Natural killer cell treated with Interleukin-12 subunit alpha and Interleukin-12 subunit beta and Interleukin-15 and Interleukin-18, amount 100 ng/mL, for 72 hours (primary cell): ENCODE measurements at regions not wholly inside any gene's neighbourhood (a gene's known extent, or its start where the extent isn't known, plus 50 kb on each side); places are given as distances from the start of the nearest gene placed in this dataset.

ENCODE experiments used
- ATAC-seq, 2 donors: fragments of 150-1000 bp; cut with Tn5 transposase in 1 of 2; sonication (Bioruptor Pico), chemical (Tn5 transposase) in 1 of 2; 2 replicates each; pipeline ENCODE4 v1.10.0; 2021
- DNase-seq: peaks from one replicate; pipeline ENCODE4 v3.0.0; 2022; ENCODE audit warnings: low spot score
- H3K27ac Mint-ChIP-seq, 2 donors: 1 replicate in 1 of 2; 2 replicates in 1 of 2; pipeline ENCODE4 v1.8.0; 2022; ENCODE audit warnings: mixed read lengths in 2 of 2, mild to moderate bottlenecking in 1 of 2, moderate library complexity in 1 of 2
- H3K27me3 Mint-ChIP-seq, 2 donors: 1 replicate in 1 of 2; 2 replicates in 1 of 2; pipeline ENCODE4 v1.8.0; 2022; ENCODE audit warnings: mixed read lengths in 2 of 2
- H3K36me3 Mint-ChIP-seq: one replicate; pipeline ENCODE4 v1.8.0; 2022; ENCODE audit warnings: mixed read lengths
- H3K4me1 Mint-ChIP-seq, 2 donors: 1 replicate in 1 of 2; 2 replicates in 1 of 2; pipeline ENCODE4 v1.8.0; 2022; ENCODE audit warnings: low read depth in 2 of 2, mixed read lengths in 2 of 2, mild to moderate bottlenecking in 1 of 2
- H3K4me3 Mint-ChIP-seq: one replicate; pipeline ENCODE4 v1.8.0; 2022; ENCODE audit warnings: mixed read lengths
- H3K9me3 Mint-ChIP-seq: 2 replicates; pipeline ENCODE4 v1.8.0; 2022; ENCODE audit warnings: mixed read lengths

- ATAC-seq = no peak
- H3K4me3 Mint-ChIP-seq = no peak overlapping the region
Measured at GRCh38 chr14:87432698-87433097, 560.3 kb downstream of the GALC start.

GRCh38 chr14:87430810-87431209, 562.2 kb downstream of the GALC start:
- H3K36me3 Mint-ChIP-seq = no peaks in the 10 kb centered on the region
- H3K9me3 Mint-ChIP-seq = peaks cover 20% of the 10 kb centered on the region
- DNase-seq (no peak), ATAC-seq (no peak)
- no peak overlapping the region for H3K4me3 Mint-ChIP-seq
- H3K27ac Mint-ChIP-seq = no peak overlapping the region
- no peaks in the 10 kb centered on the region for H3K4me1 Mint-ChIP-seq
- no peaks in the 10 kb centered on the region for H3K27me3 Mint-ChIP-seq

More at GRCh38 chr14:87432698-87433097, 560.3 kb downstream of the GALC start:
- Mint-ChIP-seq H3K27me3 (no peaks in the 10 kb centered on the region), H3K9me3 (peaks cover 16% of the 10 kb centered on the region), H3K27ac (no peak overlapping the region), H3K36me3 (no peaks in the 10 kb centered on the region), H3K4me1 (no peaks in the 10 kb centered on the region)
- no peak for DNase-seq

- H3K4me3 Mint-ChIP-seq = no peak overlapping the region
- no peak overlapping the region for H3K27ac Mint-ChIP-seq
- H3K27me3 Mint-ChIP-seq = no peaks in the 10 kb centered on the region
- peaks cover 24% of the 10 kb centered on the region for H3K9me3 Mint-ChIP-seq
- no peaks in the 10 kb centered on the region for H3K4me1 Mint-ChIP-seq
- no peaks in the 10 kb centered on the region for H3K36me3 Mint-ChIP-seq
- ATAC-seq (no peak), DNase-seq (no peak)
Measured at GRCh38 chr14:87430214-87430613, 562.8 kb downstream of the GALC start.

GRCh38 chr14:87419925-87420324, 573.1 kb downstream of the GALC start:
- H3K36me3 Mint-ChIP-seq = peaks cover 12% of the 10 kb centered on the region
- H3K27me3 Mint-ChIP-seq = no peaks in the 10 kb centered on the region
- ATAC-seq = no peak
- no peaks in the 10 kb centered on the region for H3K4me1 Mint-ChIP-seq
- DNase-seq = no peak
- H3K4me3 Mint-ChIP-seq = no peak overlapping the region
- no peak overlapping the region for H3K27ac Mint-ChIP-seq
- peaks cover 17% of the 10 kb centered on the region for H3K9me3 Mint-ChIP-seq

GRCh38 chr14:87411370-87411769, 581.6 kb downstream of the GALC start:
- no peak for DNase-seq

GRCh38 chr14:87409393-87409792, 583.6 kb downstream of the GALC start:
- no peak overlapping the region for H3K4me3 Mint-ChIP-seq
- no peaks in the 10 kb centered on the region for H3K36me3 Mint-ChIP-seq
- no peaks in the 10 kb centered on the region for H3K27me3 Mint-ChIP-seq
- H3K4me1 Mint-ChIP-seq = no peaks in the 10 kb centered on the region
- ATAC-seq = no peak
- peaks cover 8% of the 10 kb centered on the region for H3K9me3 Mint-ChIP-seq
- no peak overlapping the region for H3K27ac Mint-ChIP-seq
- DNase-seq = no peak

More at GRCh38 chr14:87411370-87411769, 581.6 kb downstream of the GALC start:
- H3K36me3 Mint-ChIP-seq = peaks cover 3% of the 10 kb centered on the region
- H3K27me3 Mint-ChIP-seq = no peaks in the 10 kb centered on the region
- no peak for ATAC-seq
- H3K4me1 Mint-ChIP-seq = no peaks in the 10 kb centered on the region
- H3K4me3 Mint-ChIP-seq = no peak overlapping the region
- H3K9me3 Mint-ChIP-seq = peaks cover 7% of the 10 kb centered on the region
- no peak overlapping the region for H3K27ac Mint-ChIP-seq

- peaks cover 9% of the 10 kb centered on the region for H3K9me3 Mint-ChIP-seq
- H3K4me3 Mint-ChIP-seq = no peak overlapping the region
- no peak for DNase-seq
- no peak overlapping the region for H3K27ac Mint-ChIP-seq
- H3K36me3 Mint-ChIP-seq = no peaks in the 10 kb centered on the region
- H3K27me3 Mint-ChIP-seq = no peaks in the 10 kb centered on the region
- no peak for ATAC-seq
- no peaks in the 10 kb centered on the region for H3K4me1 Mint-ChIP-seq
Measured at GRCh38 chr14:87407344-87407743, 585.6 kb downstream of the GALC start.

- H3K27me3 Mint-ChIP-seq = no peaks in the 10 kb centered on the region
- no peak overlapping the region for H3K27ac Mint-ChIP-seq
- ATAC-seq (no peak), DNase-seq (no peak)
- H3K4me3 Mint-ChIP-seq = no peak overlapping the region
- no peaks in the 10 kb centered on the region for H3K4me1 Mint-ChIP-seq
- H3K9me3 Mint-ChIP-seq = peaks cover 9% of the 10 kb centered on the region
- no peaks in the 10 kb centered on the region for H3K36me3 Mint-ChIP-seq
Measured at GRCh38 chr14:87405563-87405962, 587.4 kb downstream of the GALC start.

- H3K27me3 Mint-ChIP-seq = no peaks in the 10 kb centered on the region
- H3K4me1 Mint-ChIP-seq = no peaks in the 10 kb centered on the region
- no peak for DNase-seq
- H3K9me3 Mint-ChIP-seq = peaks cover 6% of the 10 kb centered on the region
- no peak overlapping the region for H3K27ac Mint-ChIP-seq
- no peaks in the 10 kb centered on the region for H3K36me3 Mint-ChIP-seq
- no peak for ATAC-seq
- no peak overlapping the region for H3K4me3 Mint-ChIP-seq
Measured at GRCh38 chr14:87397499-87397898, 595.5 kb downstream of the GALC start.

- no peak for ATAC-seq
- no peak overlapping the region for H3K27ac Mint-ChIP-seq
Measured at GRCh38 chr14:87391066-87391465, 601.9 kb downstream of the GALC start.

GRCh38 chr14:87388946-87389345, 604.0 kb downstream of the GALC start:
- Mint-ChIP-seq H3K9me3 (peaks cover 14% of the 10 kb centered on the region), H3K4me3 (no peak overlapping the region), H3K27me3 (no peaks in the 10 kb centered on the region), H3K27ac (no peak overlapping the region), H3K4me1 (no peaks in the 10 kb centered on the region), H3K36me3 (no peaks in the 10 kb centered on the region)
- no peak for DNase-seq
- ATAC-seq = no peak

More at GRCh38 chr14:87391066-87391465, 601.9 kb downstream of the GALC start:
- Mint-ChIP-seq H3K27me3 (no peaks in the 10 kb centered on the region), H3K36me3 (no peaks in the 10 kb centered on the region), H3K4me3 (no peak overlapping the region), H3K4me1 (no peaks in the 10 kb centered on the region), H3K9me3 (peaks cover 13% of the 10 kb centered on the region)
- no peak for DNase-seq

- Mint-ChIP-seq H3K4me3 (no peak overlapping the region), H3K27me3 (no peaks in the 10 kb centered on the region), H3K4me1 (no peaks in the 10 kb centered on the region), H3K9me3 (peaks cover 19% of the 10 kb centered on the region), H3K27ac (no peak overlapping the region), H3K36me3 (no peaks in the 10 kb centered on the region)
- DNase-seq (no peak), ATAC-seq (no peak)
Measured at GRCh38 chr14:87387806-87388205, 605.2 kb downstream of the GALC start.

- Mint-ChIP-seq H3K9me3 (peaks cover 19% of the 10 kb centered on the region), H3K4me3 (no peak overlapping the region)
- no peak for ATAC-seq
Measured at GRCh38 chr14:87386524-87386923, 606.5 kb downstream of the GALC start.

GRCh38 chr14:87380054-87380453, 612.9 kb downstream of the GALC start:
- Mint-ChIP-seq H3K9me3 (peaks cover 15% of the 10 kb centered on the region), H3K4me3 (no peak overlapping the region), H3K27ac (no peak overlapping the region), H3K36me3 (no peaks in the 10 kb centered on the region), H3K27me3 (no peaks in the 10 kb centered on the region), H3K4me1 (no peaks in the 10 kb centered on the region)
- DNase-seq = no peak
- ATAC-seq = no peak

More at GRCh38 chr14:87386524-87386923, 606.5 kb downstream of the GALC start:
- DNase-seq = no peak
- Mint-ChIP-seq H3K36me3 (no peaks in the 10 kb centered on the region), H3K27ac (no peak overlapping the region), H3K4me1 (no peaks in the 10 kb centered on the region), H3K27me3 (no peaks in the 10 kb centered on the region)

- Mint-ChIP-seq H3K9me3 (peaks cover 8% of the 10 kb centered on the region), H3K27me3 (no peaks in the 10 kb centered on the region), H3K4me1 (no peaks in the 10 kb centered on the region), H3K27ac (no peak overlapping the region), H3K36me3 (no peaks in the 10 kb centered on the region), H3K4me3 (no peak overlapping the region)
- DNase-seq = no peak
- no peak for ATAC-seq
Measured at GRCh38 chr14:87368751-87369150, 624.2 kb downstream of the GALC start.
